ENCODE measurements at regions not wholly inside any gene's neighbourhood (a gene's known extent, or its start where the extent isn't known, plus 50 kb on each side); places are given as distances from the start of the nearest gene placed in this dataset.

GRCh38 chr1:57881639-57882038, 457.8 kb upstream of the DAB1 start:
- no peak for DNase-seq (ENCODE audit: extremely low read depth, low read depth)
- no peak for TF ChIP-seq CTCF (IDR thresholded peaks at IDR 0.05; ENCODE audit: low read depth, low read length, missing control alignments)
- no peak overlapping the region for H3K4me3 ChIP-seq (replicated peaks; ENCODE audit: low read depth, low read length)

GRCh38 chr1:57879700-57880099, 455.8 kb upstream of the DAB1 start:
- no peak for DNase-seq (ENCODE audit: extremely low read depth, low read depth)
- TF ChIP-seq CTCF (IDR thresholded peaks at IDR 0.05; ENCODE audit: low read depth, low read length, missing control alignments) = no peak
- no peak overlapping the region for H3K4me3 ChIP-seq (replicated peaks; ENCODE audit: low read depth, low read length)

GRCh38 chr1:57874418-57874877, 450.6 kb upstream of the DAB1 start:
- no peak for DNase-seq (ENCODE audit: extremely low read depth, low read depth)
- no peak for TF ChIP-seq CTCF (IDR thresholded peaks at IDR 0.05; ENCODE audit: low read depth, low read length, missing control alignments)
- H3K4me3 ChIP-seq (replicated peaks; ENCODE audit: low read depth, low read length) = no peak overlapping the region

- no peak for TF ChIP-seq CTCF (IDR thresholded peaks at IDR 0.05; ENCODE audit: low read depth, low read length, missing control alignments)
- DNase-seq (ENCODE audit: extremely low read depth, low read depth) = no peak
- no peak overlapping the region for H3K4me3 ChIP-seq (replicated peaks; ENCODE audit: low read depth, low read length)
Measured at GRCh38 chr1:57872913-57873312, 449.1 kb upstream of the DAB1 start.

- DNase-seq (ENCODE audit: extremely low read depth, low read depth) = no peak
- no peak for TF ChIP-seq CTCF (IDR thresholded peaks at IDR 0.05; ENCODE audit: low read depth, low read length, missing control alignments)
- H3K4me3 ChIP-seq (replicated peaks; ENCODE audit: low read depth, low read length) = no peak overlapping the region
Measured at GRCh38 chr1:57868908-57869307, 445.0 kb upstream of the DAB1 start.

- no peak for DNase-seq (ENCODE audit: extremely low read depth, low read depth)
- no peak overlapping the region for H3K4me3 ChIP-seq (replicated peaks; ENCODE audit: low read depth, low read length)
- no peak for TF ChIP-seq CTCF (IDR thresholded peaks at IDR 0.05; ENCODE audit: low read depth, low read length, missing control alignments)
Measured at GRCh38 chr1:57868239-57868638, 444.4 kb upstream of the DAB1 start.

GRCh38 chr1:57866998-57867397, 443.1 kb upstream of the DAB1 start:
- no peak for DNase-seq (ENCODE audit: extremely low read depth, low read depth)
- no peak overlapping the region for H3K4me3 ChIP-seq (replicated peaks; ENCODE audit: low read depth, low read length)
- no peak for TF ChIP-seq CTCF (IDR thresholded peaks at IDR 0.05; ENCODE audit: low read depth, low read length, missing control alignments)

All from HFF-Myc (cell line).